ENCODE measurements at regions not wholly inside any gene's neighbourhood (a gene's known extent, or its start where the extent isn't known, plus 50 kb on each side); places are given as distances from the start of the nearest gene placed in this dataset.
"Not testable (repeated sequence)": the region's sequence is repeated elsewhere in the genome, so short reads cannot be mapped to it uniquely, and the experiment has no call there.

DNA sequence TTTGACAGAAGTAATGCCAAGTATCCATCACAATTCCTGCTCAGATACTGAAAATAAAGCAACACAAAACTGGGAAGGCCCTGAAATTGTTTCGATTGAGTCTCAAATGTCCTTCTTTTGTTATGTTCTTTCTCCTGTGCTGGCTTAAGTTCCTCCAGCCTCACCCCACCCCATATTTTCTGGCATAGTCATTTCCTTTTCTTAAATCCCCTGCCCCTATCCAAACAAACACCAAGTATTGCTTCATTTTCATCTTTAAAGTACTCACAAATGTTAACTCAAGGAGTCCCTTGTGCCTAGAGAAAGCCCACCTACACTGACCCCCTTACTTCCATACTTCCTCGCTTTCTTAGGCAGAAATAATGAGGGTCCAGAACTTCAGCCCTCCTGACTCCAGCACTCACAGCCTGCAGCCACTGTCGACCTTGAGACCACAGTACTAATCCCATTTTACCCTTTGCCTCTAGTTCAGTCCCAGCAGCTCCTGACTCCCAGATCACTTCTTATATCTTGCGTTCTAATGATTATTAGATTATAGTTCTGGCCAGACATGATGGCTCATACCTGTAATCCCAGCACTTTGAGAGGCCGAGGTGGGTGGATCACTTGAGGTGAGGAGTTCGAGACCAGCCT, 73.2 kb upstream of the ST8SIA6 start:
- intact Hi-C loops (cut with DNase I): no loop called here
- Histone ChIP-seq H3K27ac (no peak overlapping the region), H3K9ac (ENCODE audit: low read depth in 2 of 2, low read length in 2 of 2) (no peak overlapping the region)

DNA sequence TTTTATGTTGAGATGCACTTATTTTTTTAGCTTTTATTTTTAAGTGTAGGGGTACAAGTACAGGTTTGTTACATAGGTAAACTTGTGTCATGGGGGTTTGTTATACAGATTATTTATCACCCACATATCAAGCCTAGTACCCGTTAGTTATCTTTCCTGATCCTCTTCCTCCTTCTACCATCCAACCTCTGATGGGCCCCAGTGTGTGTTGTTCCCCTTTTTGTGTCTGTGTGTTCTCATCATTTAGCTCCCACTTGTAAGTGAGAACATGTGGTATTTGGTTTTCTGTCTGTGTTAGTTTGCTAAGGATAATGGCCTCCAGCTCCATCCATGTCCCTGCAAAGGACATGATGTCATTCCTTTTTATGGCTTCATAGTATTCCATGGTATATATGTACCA, 72.2 kb upstream of the ST8SIA6 start:
- H3K27me3 ChIP-seq; H3K4me1 ChIP-seq; DNase-seq; H3K4me3 ChIP-seq; H3K9ac ChIP-seq (ENCODE audit: low read depth in 2 of 2, low read length in 2 of 2); intact Hi-C loops (cut with DNase I); H3K36me3 ChIP-seq; H3K9me3 ChIP-seq; H3K27ac ChIP-seq: not testable (repeated sequence)

More for the DNA sequence above, 73.2 kb upstream of the ST8SIA6 start:
- Histone ChIP-seq H3K27me3 (no peaks in the 10 kb centered on the region), H3K4me1 (no peaks in the 10 kb centered on the region), H3K4me3 (no peak overlapping the region), H3K36me3 (no peaks in the 10 kb centered on the region), H3K9me3 (no peaks in the 10 kb centered on the region)
- TF ChIP-seq, protein P1, sequence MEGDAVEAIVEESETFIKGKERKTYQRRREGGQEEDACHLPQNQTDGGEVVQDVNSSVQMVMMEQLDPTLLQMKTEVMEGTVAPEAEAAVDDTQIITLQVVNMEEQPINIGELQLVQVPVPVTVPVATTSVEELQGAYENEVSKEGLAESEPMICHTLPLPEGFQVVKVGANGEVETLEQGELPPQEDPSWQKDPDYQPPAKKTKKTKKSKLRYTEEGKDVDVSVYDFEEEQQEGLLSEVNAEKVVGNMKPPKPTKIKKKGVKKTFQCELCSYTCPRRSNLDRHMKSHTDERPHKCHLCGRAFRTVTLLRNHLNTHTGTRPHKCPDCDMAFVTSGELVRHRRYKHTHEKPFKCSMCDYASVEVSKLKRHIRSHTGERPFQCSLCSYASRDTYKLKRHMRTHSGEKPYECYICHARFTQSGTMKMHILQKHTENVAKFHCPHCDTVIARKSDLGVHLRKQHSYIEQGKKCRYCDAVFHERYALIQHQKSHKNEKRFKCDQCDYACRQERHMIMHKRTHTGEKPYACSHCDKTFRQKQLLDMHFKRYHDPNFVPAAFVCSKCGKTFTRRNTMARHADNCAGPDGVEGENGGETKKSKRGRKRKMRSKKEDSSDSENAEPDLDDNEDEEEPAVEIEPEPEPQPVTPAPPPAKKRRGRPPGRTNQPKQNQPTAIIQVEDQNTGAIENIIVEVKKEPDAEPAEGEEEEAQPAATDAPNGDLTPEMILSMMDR (IDR thresholded peaks at IDR 0.05): no peak
- DNase-seq: no peak

DNA sequence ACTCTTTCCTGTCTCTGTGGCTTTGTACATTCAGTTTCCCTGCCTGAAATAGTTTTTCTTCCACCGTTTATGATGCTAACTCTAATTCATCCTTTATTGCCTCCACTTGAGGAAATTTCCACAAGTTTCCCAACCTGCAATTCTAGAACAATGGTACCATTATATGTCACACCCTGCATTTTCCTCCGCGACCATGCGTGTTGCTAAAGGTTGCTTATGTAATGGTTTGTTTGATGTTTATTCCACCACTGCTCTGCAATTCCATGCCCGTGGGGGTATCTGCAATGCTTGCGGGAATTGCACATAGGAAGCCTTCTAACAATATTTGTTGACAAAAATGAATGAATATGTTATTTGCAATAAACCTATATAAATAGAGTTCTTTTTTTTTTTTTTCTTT, 69.5 kb upstream of the ST8SIA6 start:
- intact Hi-C loops (cut with DNase I): no loop called here

DNA sequence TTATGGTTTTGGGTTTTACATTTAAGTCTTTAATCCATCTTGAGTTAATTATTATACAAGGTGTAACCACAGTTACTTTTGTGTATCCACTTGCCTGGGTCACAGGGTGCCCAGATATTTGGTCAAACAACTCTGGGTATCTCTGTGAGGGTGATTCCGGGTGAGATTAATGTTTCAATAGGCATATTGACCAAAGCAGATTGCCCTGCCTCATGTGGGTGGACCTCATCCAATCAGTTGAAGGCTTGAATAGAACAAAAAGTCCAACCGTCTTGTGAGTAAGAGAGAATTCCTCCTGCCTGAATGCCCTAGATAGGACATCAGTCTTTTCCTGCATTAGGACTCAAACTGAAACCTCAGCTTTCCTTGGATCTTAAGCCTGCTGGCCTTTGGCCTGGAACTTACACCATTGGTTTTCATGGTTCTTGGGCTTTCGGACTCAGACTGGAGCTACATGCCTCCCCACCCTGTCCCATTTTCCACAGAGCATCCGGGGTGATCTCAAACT, 68.9 kb upstream of the ST8SIA6 start:
- TF ChIP-seq, protein P1 (IDR thresholded peaks at IDR 0.05): no peak

More for the DNA sequence above, 69.5 kb upstream of the ST8SIA6 start:
- H3K27me3 ChIP-seq: no peaks in the 10 kb centered on the region
- H3K4me3 ChIP-seq: no peak overlapping the region
- DNase-seq: peak; percentile 43
- H3K27ac ChIP-seq: peak overlapping the region; percentile 27
- H3K9ac ChIP-seq (ENCODE audit: low read depth in 2 of 2, low read length in 2 of 2): peak overlapping the region in 1 of 2 donors; percentile 6
- H3K36me3 ChIP-seq: no peaks in the 10 kb centered on the region
- TF ChIP-seq, protein P1 (IDR thresholded peaks at IDR 0.05): no peak
- no peaks in the 10 kb centered on the region for H3K4me1 ChIP-seq
- H3K9me3 ChIP-seq: no peaks in the 10 kb centered on the region

DNA sequence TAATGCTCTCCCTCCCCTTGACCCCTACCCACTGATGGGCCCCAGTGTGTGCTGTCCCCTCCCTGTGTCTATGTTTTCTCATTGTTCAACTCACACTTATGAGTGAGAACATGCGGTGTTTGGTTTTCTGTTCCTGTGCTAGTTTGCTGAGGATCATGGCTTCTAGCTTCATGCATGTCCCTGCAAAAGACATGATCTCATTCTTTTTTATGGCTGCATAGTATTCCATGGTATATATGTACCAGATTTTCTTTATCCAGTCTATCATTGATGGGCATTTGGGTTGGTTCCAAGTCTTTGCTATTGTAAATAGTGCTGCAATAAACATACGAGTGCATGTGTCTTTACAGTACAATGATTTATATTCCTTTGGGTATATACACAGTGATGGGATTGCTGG, 67.9 kb upstream of the ST8SIA6 start:
- H3K4me3 ChIP-seq; H3K27ac ChIP-seq; DNase-seq; H3K4me1 ChIP-seq; H3K27me3 ChIP-seq; H3K36me3 ChIP-seq; H3K9me3 ChIP-seq; H3K9ac ChIP-seq (ENCODE audit: low read depth in 2 of 2, low read length in 2 of 2); intact Hi-C loops (cut with DNase I): not testable (repeated sequence)

More for the DNA sequence above, 68.9 kb upstream of the ST8SIA6 start:
- H3K4me3 ChIP-seq: no peak overlapping the region
- no peaks in the 10 kb centered on the region for H3K36me3 ChIP-seq
- H3K9ac ChIP-seq (ENCODE audit: low read depth in 2 of 2, low read length in 2 of 2): peak overlapping the region in 1 of 2 donors; percentile 6
- H3K27me3 ChIP-seq: no peaks in the 10 kb centered on the region
- no peaks in the 10 kb centered on the region for H3K9me3 ChIP-seq
- no peak for DNase-seq
- peak overlapping the region; percentile 27 for H3K27ac ChIP-seq
- intact Hi-C loops (cut with DNase I): no loop called here
- no peaks in the 10 kb centered on the region for H3K4me1 ChIP-seq

DNA sequence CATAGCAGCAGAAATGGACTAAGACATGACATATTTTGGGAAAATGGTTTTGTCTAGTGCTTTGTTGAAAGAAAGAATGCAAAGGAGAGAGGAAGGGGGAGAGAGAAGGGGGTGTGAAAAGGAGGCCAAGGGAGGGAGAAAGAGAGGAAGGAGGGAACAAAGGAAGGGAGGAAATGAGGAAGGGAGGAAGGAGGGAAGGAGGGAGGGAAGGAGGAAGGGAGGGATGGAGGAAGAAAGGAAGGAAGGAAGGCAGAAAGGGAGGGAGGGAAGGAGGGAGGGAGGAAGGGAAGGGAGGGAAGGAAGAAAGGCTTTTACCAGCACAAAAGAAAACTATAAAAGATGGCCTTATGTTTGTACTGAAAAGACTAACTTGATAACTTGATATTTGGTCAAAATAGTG, 65.1 kb upstream of the ST8SIA6 start:
- no peaks in the 10 kb centered on the region for H3K36me3 ChIP-seq
- no peak overlapping the region for H3K4me3 ChIP-seq
- no peak overlapping the region for H3K9ac ChIP-seq (ENCODE audit: low read depth in 2 of 2, low read length in 2 of 2)
- TF ChIP-seq, protein P1 (IDR thresholded peaks at IDR 0.05): no peak
- no peaks in the 10 kb centered on the region for H3K27me3 ChIP-seq
- no peaks in the 10 kb centered on the region for H3K4me1 ChIP-seq
- no peak for DNase-seq
- intact Hi-C loops (cut with DNase I): no loop called here
- H3K9me3 ChIP-seq: no peaks in the 10 kb centered on the region
- H3K27ac ChIP-seq: no peak overlapping the region
